HepG2 (cell line): ENCODE measurements at regions not wholly inside any gene's neighbourhood (a gene's known extent, or its start where the extent isn't known, plus 50 kb on each side); places are given as distances from the start of the nearest gene placed in this dataset.

Experiments used
- ATAC-seq: fragments of 200-7000 bp; cut with Tn5 transposase; 3 replicates; pipeline ENCODE4 v1.9.1; 2020; ENCODE audit warnings: mild to moderate bottlenecking, moderate library complexity
- BruUV-seq: library from RNA; stranded (reverse); fragments of 400-500 nt; replicated peaks from 2 replicates; lab custom pipeline; 2021; lab: Mats Ljungman, UMichigan
- CTCF ChIA-PET: fragments of 300-600 bp; formaldehyde crosslinking; extraction: SDS; loops from one replicate; lab custom pipeline; 2021; ENCODE audit warnings: low total read pairs, inconsistent platforms, low intra/inter-chr PET ratio; lab: Yijun Ruan, JAX
- POLR2A ChIA-PET: fragments of 350-600 bp; sonication (Branson Sonifier 250); formaldehyde crosslinking; loops from one replicate; lab custom pipeline; 2020; ENCODE audit warnings: antibody characterized with exemption, inconsistent platforms; lab: Yijun Ruan, JAX
- DNase-seq: peaks from one replicate; pipeline ENCODE4 v3.0.0-alpha.2; 2015; ENCODE audit warnings: low spot score
- FAIRE-seq: peaks from 3 replicates; lab custom pipeline; 2011; peaks lifted over from hg19 to GRCh38; lab: Jason Lieb, UNC
- H2AFZ ChIP-seq: one replicate; pipeline ENCODE4 v1.6.1; 2011; ENCODE audit warnings: low read length, inconsistent platforms
- H3K27ac ChIP-seq: fragments of 300-600 bp; 3 replicates; pipeline ENCODE4 v1.8.0; 2011; ENCODE audit warnings: mixed run types, mild to moderate bottlenecking, mixed read lengths, low read length, inconsistent platforms; ENCODE audit not compliant: insufficient read depth; ENCODE audit errors: extremely low read length
- H3K27me3 ChIP-seq, 2 experiments: fragments of 200-600 bp in 1 of 2; 2 replicates in 1 of 2; 3 replicates in 1 of 2; pipeline versions ENCODE4 v1.6.0 to v1.8.0; 2011; ENCODE audit warnings: low read length in 2 of 2, mild to moderate bottlenecking in 2 of 2, moderate library complexity in 2 of 2, inconsistent platforms in 1 of 2; ENCODE audit not compliant: insufficient read depth in 2 of 2, control insufficient read depth in 1 of 2
- H3K36me3 ChIP-seq, 2 experiments: fragments of 200-600 bp in 1 of 2; replicated peaks in 1 of 2; 2 replicates in 1 of 2; 3 replicates in 1 of 2; pipeline versions ENCODE4 v1.5.1 to v1.8.0; 2011; ENCODE audit warnings: low read length in 2 of 2, inconsistent platforms in 1 of 2; ENCODE audit not compliant: insufficient read depth in 2 of 2, control insufficient read depth in 1 of 2
- H3K4me1 ChIP-seq: 2 replicates; pipeline ENCODE4 v1.5.1; 2012; ENCODE audit warnings: low read length, inconsistent platforms; ENCODE audit not compliant: insufficient read depth
- H3K4me2 ChIP-seq: 2 replicates; pipeline ENCODE4 v1.6.0; 2011; ENCODE audit warnings: low read depth, low read length, inconsistent platforms
- H3K4me3 ChIP-seq, 3 experiments: fragments of 200-600 bp in 1 of 3; sonication (generic), shearing (Covaris generic) in 1 of 3; replicated peaks in 1 of 3; 2 replicates each; pipeline ENCODE4 v1.5.1; 2011 to 2016; ENCODE audit warnings: low read length in 3 of 3, inconsistent platforms in 2 of 3, low read depth in 2 of 3, mild to moderate bottlenecking in 2 of 3, control low read depth in 1 of 3, mixed read lengths in 1 of 3; ENCODE audit not compliant: insufficient read depth in 1 of 3
- H3K79me2 ChIP-seq: one replicate; pipeline ENCODE4 v1.6.1; 2011; ENCODE audit warnings: low read length, inconsistent platforms; ENCODE audit not compliant: insufficient read depth
- H3K9ac ChIP-seq: 2 replicates; pipeline ENCODE4 v1.6.0; 2011; ENCODE audit warnings: mild to moderate bottlenecking, low read depth, low read length, inconsistent platforms; ENCODE audit not compliant: insufficient read depth
- H3K9me3 ChIP-seq: 2 replicates; pipeline ENCODE4 v1.5.1; 2012; ENCODE audit warnings: mild to moderate bottlenecking, low read length
- H4K20me1 ChIP-seq: 2 replicates; pipeline ENCODE4 v1.6.0; 2011; ENCODE audit warnings: inconsistent platforms, mild to moderate bottlenecking, low read length, moderate library complexity; ENCODE audit not compliant: insufficient read depth
- AGO1 ChIP-seq: fragments of 200-400 bp; formaldehyde crosslinking; IDR thresholded peaks from 2 replicates; pipeline ENCODE4 v1.6.1; 2017; ENCODE audit warnings: mild to moderate bottlenecking, low read depth, low read length, moderate library complexity; ENCODE audit not compliant: poor library complexity, severe bottlenecking
- ARID3A ChIP-seq: IDR thresholded peaks from 2 replicates; pipeline ENCODE4 v1.6.1; 2012; ENCODE audit warnings: low read depth, low read length, improper control_type of control experiment
- ATF1 ChIP-seq: IDR thresholded peaks from 2 replicates; pipeline ENCODE4 v1.6.1; 2016; ENCODE audit warnings: mild to moderate bottlenecking, control low read depth
- ELF4 ChIP-seq: sonication (generic); formaldehyde crosslinking; IDR thresholded peaks from 2 replicates; pipeline ENCODE4 v1.5.0; 2020; ENCODE audit warnings: missing genetic modification reagents, mild to moderate bottlenecking, moderate library complexity, borderline replicate concordance
- KAT8 ChIP-seq: IDR thresholded peaks from 2 replicates; pipeline ENCODE4 v1.6.1; 2016; ENCODE audit warnings: missing genetic modification reagents, missing compliant biosample characterization
- MXD1 ChIP-seq: sonication (generic); formaldehyde crosslinking; IDR thresholded peaks from 2 replicates; pipeline ENCODE4 v1.4.0; 2020; ENCODE audit warnings: mild to moderate bottlenecking, missing genetic modification reagents
- NR2F2 ChIP-seq: IDR thresholded peaks from 2 replicates; pipeline ENCODE4 v1.6.1; 2012; ENCODE audit warnings: low read depth, inconsistent platforms, borderline replicate concordance
- PAWR ChIP-seq: sonication (generic); formaldehyde crosslinking; IDR thresholded peaks from 2 replicates; pipeline ENCODE4 v1.4.0; 2020; ENCODE audit warnings: missing genetic modification reagents, mild to moderate bottlenecking, borderline replicate concordance
- RARG ChIP-seq: sonication (generic); formaldehyde crosslinking; IDR thresholded peaks from 2 replicates; pipeline ENCODE4 v1.4.0; 2020; ENCODE audit warnings: low read depth, mild to moderate bottlenecking, missing genetic modification reagents
- RBAK ChIP-seq: sonication (generic); formaldehyde crosslinking; IDR thresholded peaks from 2 replicates; pipeline ENCODE4 v1.5.1; 2020; ENCODE audit warnings: mild to moderate bottlenecking, missing genetic modification reagents
- SCMH1 ChIP-seq: sonication (generic); formaldehyde crosslinking; IDR thresholded peaks from 2 replicates; pipeline ENCODE4 v1.9.0; 2021; ENCODE audit warnings: missing genetic modification reagents, mild to moderate bottlenecking, borderline replicate concordance
- SKIL ChIP-seq: sonication (generic); formaldehyde crosslinking; IDR thresholded peaks from 2 replicates; pipeline ENCODE4 v1.8.0; 2022; ENCODE audit warnings: missing genetic modification reagents, mild to moderate bottlenecking, moderate library complexity, borderline replicate concordance
- SMAD3 ChIP-seq: sonication (generic); formaldehyde crosslinking; IDR thresholded peaks from 2 replicates; pipeline ENCODE4 v1.4.0; 2020; ENCODE audit warnings: missing genetic modification reagents
- TMF1 ChIP-seq: sonication (generic); formaldehyde crosslinking; IDR thresholded peaks from 2 replicates; pipeline ENCODE4 v1.8.1; 2022; ENCODE audit warnings: low read depth, missing genetic modification reagents
- ZBTB20 ChIP-seq: sonication (generic); formaldehyde crosslinking; IDR thresholded peaks from 2 replicates; pipeline ENCODE4 v1.8.1; 2023; ENCODE audit warnings: missing genetic modification reagents, low read depth, mild to moderate bottlenecking, borderline replicate concordance
- ZNF230 ChIP-seq: sonication (generic); formaldehyde crosslinking; IDR thresholded peaks from 2 replicates; pipeline ENCODE4 v1.4.0; 2020; ENCODE audit warnings: mild to moderate bottlenecking, missing genetic modification reagents
- ZNF414 ChIP-seq: sonication (generic); formaldehyde crosslinking; IDR thresholded peaks from 2 replicates; pipeline ENCODE4 v1.5.0; 2020; ENCODE audit warnings: missing genetic modification reagents
- ZNF496 ChIP-seq: sonication (generic); formaldehyde crosslinking; IDR thresholded peaks from 2 replicates; pipeline ENCODE4 v1.8.1; 2023; ENCODE audit warnings: mild to moderate bottlenecking, moderate library complexity, missing genetic modification reagents; ENCODE audit not compliant: insufficient replicate concordance
- WGBS: methylation state at CpG from one replicate; pipeline ENCODE4 v1.1.6; 2017; ENCODE audit warnings: low lambda C conversion rate; 5-methylcytosine and 5-hydroxymethylcytosine counted together
- in situ Hi-C: cut with HindIII; loops from 2 replicates; pipeline ENCODE4 v1.10.0; 2017; ENCODE audit warnings: low pct_unique_long_range_greater_than_20kb; ENCODE audit not compliant: extremely low pct_ligation_motif_present
- intact Hi-C: fragments of 100-400 bp; cut with micrococcal nuclease; formaldehyde crosslinking; loops from one replicate; pipeline ENCODE4 v1.10.0; 2022; ENCODE audit not compliant: unreplicated experiment

- WGBS: 0% methylated on average over 2 of the region's 2 CpGs
- H3K9me3 ChIP-seq: no peaks in the 10 kb centered on the region
- H3K4me2 ChIP-seq: no peak overlapping the region
- intact Hi-C loops (no loop called here), in situ Hi-C loops (no loop called here)
- no peaks in the 10 kb centered on the region for H3K4me1 ChIP-seq
- BruUV-seq: no TSS peak
- no peaks in the 10 kb centered on the region for H4K20me1 ChIP-seq
- FAIRE-seq: no peak
- no peak for DNase-seq
- ChIA-PET POLR2A (no interaction called here), CTCF (no interaction called here)
- peaks cover 0 to 5% of the 10 kb centered on the region in 2 experiments; a peak in 1 of 5 replicates for H3K27me3 ChIP-seq
- H3K36me3 ChIP-seq: no peaks in the 10 kb centered on the region
- H3K4me3 ChIP-seq: no peak overlapping the region
- ATAC-seq: no peak
- H3K9ac ChIP-seq: no peak overlapping the region
- H3K79me2 ChIP-seq: no peaks in the 10 kb centered on the region
- H2AFZ ChIP-seq: no peak overlapping the region
- TF ChIP-seq AGO1: no peak
- TF ChIP-seq MXD1 (CRISPR knock-in tag): no peak
- TF ChIP-seq RARG (CRISPR knock-in tag): no peak
- TF ChIP-seq SCMH1: no peak
- TF ChIP-seq ZBTB20 (CRISPR knock-in tag): no peak
- no peak for TF ChIP-seq ZNF496 (CRISPR knock-in tag)
- TF ChIP-seq ATF1 (CRISPR knock-in tag): no peak
- TF ChIP-seq SMAD3 (CRISPR knock-in tag): no peak
- TF ChIP-seq ZNF414: no peak
- TF ChIP-seq RBAK (CRISPR knock-in tag): no peak
- TF ChIP-seq ZNF230 (CRISPR knock-in tag): no peak
- no peak for TF ChIP-seq NR2F2
- no peak for TF ChIP-seq TMF1 (CRISPR knock-in tag)
- TF ChIP-seq ARID3A: no peak
- TF ChIP-seq PAWR (CRISPR knock-in tag): no peak
- no peak for TF ChIP-seq SKIL (CRISPR knock-in tag)
- no peak for TF ChIP-seq KAT8 (CRISPR knock-in tag)
- no peak for TF ChIP-seq ELF4 (CRISPR knock-in tag)
- TF ChIP-seq, all 625 proteins: peak for 0
- H3K27ac ChIP-seq: no peak overlapping the region
Measured at GRCh38 chr4:140315970-140316369, 57.5 kb upstream of the SCOC start.
